ENCODE measurements at regions not wholly inside any gene's neighbourhood (a gene's known extent, or its start where the extent isn't known, plus 50 kb on each side); places are given as distances from the start of the nearest gene placed in this dataset.

- POLR2A ChIA-PET (ENCODE audit: unreplicated experiment), result no interaction called here
- no peak overlapping the region for H3K27ac ChIP-seq (ENCODE audit: low read length)
- no peaks in the 10 kb centered on the region for H3K9me2 ChIP-seq (replicated peaks; ENCODE audit: low read length)
- ATAC-seq (no peak), DNase-seq (no peak)
- no peaks in the 10 kb centered on the region for H3K4me1 ChIP-seq (ENCODE audit: insufficient read depth, low read length)
- intact Hi-C loops (cut with micrococcal nuclease), result no loop called here
- H4K20me1 ChIP-seq (ENCODE audit: low read length), result no peaks in the 10 kb centered on the region
- no peak overlapping the region for H2AFZ ChIP-seq (ENCODE audit: low read length)
- no peaks in the 10 kb centered on the region for H3F3A ChIP-seq (ENCODE audit: low read length, unreplicated experiment)
- TF ChIP-seq EZH2 (IDR thresholded peaks at IDR 0.05; ENCODE audit: low read length, unreplicated experiment) (no peak), EZH2phosphoT487 (IDR thresholded peaks at IDR 0.05; ENCODE audit: borderline replicate concordance, low read length) (no peak)
- TF ChIP-seq, protein P1, sequence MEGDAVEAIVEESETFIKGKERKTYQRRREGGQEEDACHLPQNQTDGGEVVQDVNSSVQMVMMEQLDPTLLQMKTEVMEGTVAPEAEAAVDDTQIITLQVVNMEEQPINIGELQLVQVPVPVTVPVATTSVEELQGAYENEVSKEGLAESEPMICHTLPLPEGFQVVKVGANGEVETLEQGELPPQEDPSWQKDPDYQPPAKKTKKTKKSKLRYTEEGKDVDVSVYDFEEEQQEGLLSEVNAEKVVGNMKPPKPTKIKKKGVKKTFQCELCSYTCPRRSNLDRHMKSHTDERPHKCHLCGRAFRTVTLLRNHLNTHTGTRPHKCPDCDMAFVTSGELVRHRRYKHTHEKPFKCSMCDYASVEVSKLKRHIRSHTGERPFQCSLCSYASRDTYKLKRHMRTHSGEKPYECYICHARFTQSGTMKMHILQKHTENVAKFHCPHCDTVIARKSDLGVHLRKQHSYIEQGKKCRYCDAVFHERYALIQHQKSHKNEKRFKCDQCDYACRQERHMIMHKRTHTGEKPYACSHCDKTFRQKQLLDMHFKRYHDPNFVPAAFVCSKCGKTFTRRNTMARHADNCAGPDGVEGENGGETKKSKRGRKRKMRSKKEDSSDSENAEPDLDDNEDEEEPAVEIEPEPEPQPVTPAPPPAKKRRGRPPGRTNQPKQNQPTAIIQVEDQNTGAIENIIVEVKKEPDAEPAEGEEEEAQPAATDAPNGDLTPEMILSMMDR (conservative IDR thresholded peaks at IDR 0.05; ENCODE audit: low read depth, low read length), result no peak
- no peaks in the 10 kb centered on the region for H3K9me3 ChIP-seq (ENCODE audit: low read length)
- H3K79me2 ChIP-seq (ENCODE audit: low read length), result no peaks in the 10 kb centered on the region
- no peak overlapping the region for H3K4me2 ChIP-seq (ENCODE audit: low read length)
- CTCF ChIA-PET, result no interaction called here
- H3K4me3 ChIP-seq (ENCODE audit: low read length), result no peak overlapping the region
- BruUV-seq (replicated peaks), result no TSS peak
- H3K27me3 ChIP-seq (ENCODE audit: low read length), result no peaks in the 10 kb centered on the region
- no peak overlapping the region for H3K9ac ChIP-seq (ENCODE audit: low read length)
- H3K36me3 ChIP-seq (ENCODE audit: low read depth, low read length), result no peaks in the 10 kb centered on the region
Measured at GRCh38 chr18:51861046-51861445, 479.0 kb upstream of the DCC start.

- ChIA-PET CTCF (no interaction called here), POLR2A (ENCODE audit: unreplicated experiment) (no interaction called here)
- Histone ChIP-seq H3F3A (ENCODE audit: low read length, unreplicated experiment) (no peaks in the 10 kb centered on the region), H3K27ac (ENCODE audit: low read length) (no peak overlapping the region), H3K9me3 (ENCODE audit: low read length) (no peaks in the 10 kb centered on the region), H3K79me2 (ENCODE audit: low read length) (no peaks in the 10 kb centered on the region), H4K20me1 (ENCODE audit: low read length) (no peaks in the 10 kb centered on the region), H3K9me2 (replicated peaks; ENCODE audit: low read length) (no peaks in the 10 kb centered on the region), H3K4me1 (ENCODE audit: insufficient read depth, low read length) (no peaks in the 10 kb centered on the region), H3K9ac (ENCODE audit: low read length) (no peak overlapping the region), H3K4me3 (ENCODE audit: low read length) (no peak overlapping the region), H3K4me2 (ENCODE audit: low read length) (no peak overlapping the region), H3K27me3 (ENCODE audit: low read length) (no peaks in the 10 kb centered on the region), H3K36me3 (ENCODE audit: low read depth, low read length) (no peaks in the 10 kb centered on the region), H2AFZ (ENCODE audit: low read length) (no peak overlapping the region)
- intact Hi-C loops (cut with micrococcal nuclease), result no loop called here
- ATAC-seq, result no peak
- BruUV-seq (replicated peaks), result no TSS peak
- TF ChIP-seq, protein P1 (conservative IDR thresholded peaks at IDR 0.05; ENCODE audit: low read depth, low read length), result no peak
- no peak for TF ChIP-seq EZH2phosphoT487 (IDR thresholded peaks at IDR 0.05; ENCODE audit: borderline replicate concordance, low read length)
- no peak for TF ChIP-seq EZH2 (IDR thresholded peaks at IDR 0.05; ENCODE audit: low read length, unreplicated experiment)
- DNase-seq, result no peak
Measured at GRCh38 chr18:51862051-51862715, 477.8 kb upstream of the DCC start.

- H3F3A ChIP-seq (ENCODE audit: low read length, unreplicated experiment), result no peaks in the 10 kb centered on the region
- H3K27me3 ChIP-seq (ENCODE audit: low read length), result no peaks in the 10 kb centered on the region
- no peak overlapping the region for H3K4me2 ChIP-seq (ENCODE audit: low read length)
- TF ChIP-seq, protein P1 (conservative IDR thresholded peaks at IDR 0.05; ENCODE audit: low read depth, low read length), result no peak
- TF ChIP-seq EZH2phosphoT487 (IDR thresholded peaks at IDR 0.05; ENCODE audit: borderline replicate concordance, low read length), result no peak
- TF ChIP-seq EZH2 (IDR thresholded peaks at IDR 0.05; ENCODE audit: low read length, unreplicated experiment), result no peak
- intact Hi-C loops (cut with micrococcal nuclease), result no loop called here
- no peak overlapping the region for H2AFZ ChIP-seq (ENCODE audit: low read length)
- ChIA-PET CTCF (no interaction called here), POLR2A (ENCODE audit: unreplicated experiment) (no interaction called here)
- no TSS peak for BruUV-seq (replicated peaks)
- no peak overlapping the region for H3K27ac ChIP-seq (ENCODE audit: low read length)
- H3K79me2 ChIP-seq (ENCODE audit: low read length), result no peaks in the 10 kb centered on the region
- no peaks in the 10 kb centered on the region for H3K9me3 ChIP-seq (ENCODE audit: low read length)
- H3K9me2 ChIP-seq (replicated peaks; ENCODE audit: low read length), result no peaks in the 10 kb centered on the region
- DNase-seq, result no peak
- no peak overlapping the region for H3K4me3 ChIP-seq (ENCODE audit: low read length)
- no peaks in the 10 kb centered on the region for H4K20me1 ChIP-seq (ENCODE audit: low read length)
- no peak overlapping the region for H3K9ac ChIP-seq (ENCODE audit: low read length)
- H3K4me1 ChIP-seq (ENCODE audit: insufficient read depth, low read length), result no peaks in the 10 kb centered on the region
- H3K36me3 ChIP-seq (ENCODE audit: low read depth, low read length), result no peaks in the 10 kb centered on the region
- no peak for ATAC-seq
Measured at GRCh38 chr18:51864219-51864965, 475.6 kb upstream of the DCC start.
